ENCODE measurements at regions not wholly inside any gene's neighbourhood (a gene's known extent, or its start where the extent isn't known, plus 50 kb on each side); places are given as distances from the start of the nearest gene placed in this dataset.

DNA sequence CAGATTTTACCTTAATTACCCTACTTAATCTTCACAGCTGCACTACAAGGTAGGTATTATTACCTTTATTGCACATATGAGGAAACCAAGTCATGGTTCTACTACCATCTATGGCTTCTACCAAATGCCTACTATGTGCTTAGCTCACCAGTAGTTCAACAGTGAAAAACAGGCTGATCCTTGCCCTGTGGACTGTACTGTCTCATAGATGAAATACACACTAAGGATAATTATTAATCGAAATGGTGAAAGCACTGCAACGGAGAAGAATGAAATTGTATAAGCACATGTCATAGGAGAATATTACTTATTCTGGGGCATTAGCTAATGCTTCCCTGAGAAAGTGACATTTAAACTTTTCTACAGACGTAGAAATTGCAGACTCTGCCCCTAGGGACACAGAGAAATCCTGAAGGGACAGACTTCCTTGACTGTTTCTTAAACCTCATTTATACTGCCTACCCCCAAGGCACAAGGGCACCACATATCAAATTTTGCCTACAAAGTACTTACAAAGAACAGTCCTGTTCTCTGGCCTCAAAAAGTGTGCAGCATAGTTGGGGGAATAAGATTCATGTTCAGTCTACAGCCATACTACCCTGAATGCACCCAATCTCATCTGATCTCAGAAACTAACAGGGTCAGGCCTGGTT, 148.4 kb upstream of the ZC3H11B start:
- no peak for TF ChIP-seq POLR2A (IDR thresholded peaks at IDR 0.05; ENCODE audit: low read length)
- TF ChIP-seq GATA1 (IDR thresholded peaks at IDR 0.05; ENCODE audit: low read depth, low read length) = no peak
